ENCODE measurements at regions not wholly inside any gene's neighbourhood (a gene's known extent, or its start where the extent isn't known, plus 50 kb on each side); places are given as distances from the start of the nearest gene placed in this dataset.
"Not testable (repeated sequence)": the region's sequence is repeated elsewhere in the genome, so short reads cannot be mapped to it uniquely, and the experiment has no call there.

- DNase-seq, result no peak
Observed at GRCh38 chr2:109048163-109048562, 59.1 kb upstream of the EDAR start.

GRCh38 chr2:109047569-109047968, 58.5 kb upstream of the EDAR start:
- not testable (repeated sequence) for DNase-seq

GRCh38 chr2:109046925-109047508, 58.0 kb upstream of the EDAR start:
- DNase-seq, result no peak

GRCh38 chr2:109045505-109045904, 56.5 kb upstream of the EDAR start:
- DNase-seq, result no peak

GRCh38 chr2:109038992-109039391, 50.0 kb upstream of the EDAR start:
- DNase-seq, result no peak
